ENCODE measurements at regions not wholly inside any gene's neighbourhood (a gene's known extent, or its start where the extent isn't known, plus 50 kb on each side); places are given as distances from the start of the nearest gene placed in this dataset.

- no peaks in the 10 kb centered on the region for H3K4me1 ChIP-seq
- no peaks in the 10 kb centered on the region for H3K9me3 ChIP-seq (ENCODE audit: control insufficient read depth, low read length)
- no peak overlapping the region for H3K4me3 ChIP-seq (ENCODE audit: low read depth, low read length)
- TF ChIP-seq CTCF (IDR thresholded peaks at IDR 0.05): no peak
- no peak overlapping the region for H3K27ac ChIP-seq
- H3K4me2 ChIP-seq (ENCODE audit: low read length): no peak overlapping the region
- no peaks in the 10 kb centered on the region for H3K36me3 ChIP-seq (ENCODE audit: control insufficient read depth, insufficient read depth, low read length)
- no peak overlapping the region for H2AFZ ChIP-seq
- no peaks in the 10 kb centered on the region for H3K27me3 ChIP-seq (ENCODE audit: control insufficient read depth, insufficient read depth, low read length)
- no peaks in the 10 kb centered on the region for H3K79me2 ChIP-seq
- no peak overlapping the region for H3K9ac ChIP-seq
Observed at GRCh38 chr12:24200010-24200409, 250.5 kb upstream of the SOX5 start.

- TF ChIP-seq CTCF (IDR thresholded peaks at IDR 0.05): no peak
- Histone ChIP-seq H3K4me2 (ENCODE audit: low read length) (no peak overlapping the region), H3K4me1 (no peaks in the 10 kb centered on the region), H3K27me3 (ENCODE audit: control insufficient read depth, insufficient read depth, low read length) (no peaks in the 10 kb centered on the region), H3K79me2 (no peaks in the 10 kb centered on the region), H3K9ac (no peak overlapping the region), H2AFZ (no peak overlapping the region), H3K4me3 (ENCODE audit: low read depth, low read length) (no peak overlapping the region), H3K9me3 (ENCODE audit: control insufficient read depth, low read length) (no peaks in the 10 kb centered on the region), H3K27ac (no peak overlapping the region), H3K36me3 (ENCODE audit: control insufficient read depth, insufficient read depth, low read length) (no peaks in the 10 kb centered on the region)
Observed at GRCh38 chr12:24198936-24199671, 249.6 kb upstream of the SOX5 start.

GRCh38 chr12:24198070-24198469 lies 248.6 kb upstream of the SOX5 start:
- TF ChIP-seq CTCF (IDR thresholded peaks at IDR 0.05): no peak
- Histone ChIP-seq H3K27ac (no peak overlapping the region), H3K4me3 (ENCODE audit: low read depth, low read length) (no peak overlapping the region), H3K4me1 (no peaks in the 10 kb centered on the region), H3K9me3 (ENCODE audit: control insufficient read depth, low read length) (no peaks in the 10 kb centered on the region), H3K4me2 (ENCODE audit: low read length) (no peak overlapping the region), H3K9ac (no peak overlapping the region), H3K36me3 (ENCODE audit: control insufficient read depth, insufficient read depth, low read length) (no peaks in the 10 kb centered on the region), H3K79me2 (no peaks in the 10 kb centered on the region), H2AFZ (no peak overlapping the region), H3K27me3 (ENCODE audit: control insufficient read depth, insufficient read depth, low read length) (no peaks in the 10 kb centered on the region)

DNA sequence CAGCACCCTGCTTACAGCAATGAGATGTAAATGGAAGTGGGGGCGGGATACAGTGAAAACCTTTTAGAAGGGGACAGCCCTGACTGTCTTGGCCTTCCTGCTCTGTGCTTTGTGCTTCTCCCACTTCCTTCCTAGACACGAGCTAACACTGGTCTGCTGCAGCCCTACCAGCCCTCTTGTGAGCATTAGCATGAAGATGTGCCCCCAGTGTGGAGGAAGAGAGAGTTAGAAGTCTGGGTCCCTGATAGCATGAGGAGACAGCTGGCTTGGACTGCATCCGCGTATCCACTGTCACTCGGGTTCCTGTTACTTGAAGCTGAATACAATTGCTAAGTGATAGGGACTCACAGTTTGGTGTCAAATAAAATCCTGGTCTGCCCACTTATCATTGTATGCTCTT lies 248.1 kb upstream of the SOX5 start:
- Histone ChIP-seq H3K36me3 (ENCODE audit: control insufficient read depth, insufficient read depth, low read length) (no peaks in the 10 kb centered on the region), H3K27ac (no peak overlapping the region), H2AFZ (no peak overlapping the region), H3K4me2 (ENCODE audit: low read length) (no peak overlapping the region), H3K4me3 (ENCODE audit: low read depth, low read length) (no peak overlapping the region), H3K27me3 (ENCODE audit: control insufficient read depth, insufficient read depth, low read length) (no peaks in the 10 kb centered on the region), H3K4me1 (no peaks in the 10 kb centered on the region), H3K9ac (no peak overlapping the region), H3K9me3 (ENCODE audit: control insufficient read depth, low read length) (no peaks in the 10 kb centered on the region), H3K79me2 (no peaks in the 10 kb centered on the region)
- TF ChIP-seq CTCF (IDR thresholded peaks at IDR 0.05): no peak

DNA sequence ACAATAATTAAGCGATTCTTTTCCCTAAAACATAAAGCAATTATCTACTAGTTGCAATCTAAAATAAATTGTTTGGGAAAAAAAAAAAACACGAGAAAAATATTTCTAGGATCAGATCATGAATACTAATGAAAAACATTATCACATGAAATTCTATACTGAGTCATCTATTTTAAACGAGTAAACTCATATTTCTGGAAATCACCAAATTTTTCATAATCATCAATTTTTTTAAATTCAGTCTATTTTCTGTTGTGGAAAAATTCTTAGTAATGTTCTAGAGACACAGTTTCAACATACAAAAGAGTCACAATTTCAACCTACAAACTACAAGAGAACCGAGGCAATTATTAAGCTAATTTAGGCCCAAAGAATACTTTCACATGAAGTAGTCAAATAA lies 245.6 kb upstream of the SOX5 start:
- H3K4me2 ChIP-seq (ENCODE audit: low read length): no peak overlapping the region
- H3K36me3 ChIP-seq (ENCODE audit: control insufficient read depth, insufficient read depth, low read length): no peaks in the 10 kb centered on the region
- H3K27me3 ChIP-seq (ENCODE audit: control insufficient read depth, insufficient read depth, low read length): no peaks in the 10 kb centered on the region
- H3K79me2 ChIP-seq: no peaks in the 10 kb centered on the region
- H3K4me1 ChIP-seq: no peaks in the 10 kb centered on the region
- no peak overlapping the region for H2AFZ ChIP-seq
- H3K9ac ChIP-seq: no peak overlapping the region
- H3K9me3 ChIP-seq (ENCODE audit: control insufficient read depth, low read length): no peaks in the 10 kb centered on the region
- no peak overlapping the region for H3K4me3 ChIP-seq (ENCODE audit: low read depth, low read length)
- no peak for TF ChIP-seq CTCF (IDR thresholded peaks at IDR 0.05)
- no peak overlapping the region for H3K27ac ChIP-seq
